Astrocyte (in vitro differentiated cells and primary cell): ENCODE measurements at regions not wholly inside any gene's neighbourhood (a gene's known extent, or its start where the extent isn't known, plus 50 kb on each side); places are given as distances from the start of the nearest gene placed in this dataset.
"Not testable (repeated sequence)": the region's sequence is repeated elsewhere in the genome, so short reads cannot be mapped to it uniquely, and the experiment has no call there.

Experiments used
- DNase-seq: peaks from one replicate; pipeline ENCODE4 v3.0.0-alpha.2; 2010; ENCODE audit warnings: low read depth
- FAIRE-seq: peaks from 2 replicates; lab custom pipeline; 2011; peaks lifted over from hg19 to GRCh38; lab: Jason Lieb, UNC
- H2AFZ ChIP-seq: 2 replicates; pipeline ENCODE4 v1.6.0; 2012; ENCODE audit warnings: low read depth, low read length, inconsistent platforms
- H3K27ac ChIP-seq: 2 replicates; pipeline ENCODE4 v1.5.1; 2011; ENCODE audit warnings: low read depth, low read length, inconsistent platforms
- H3K27me3 ChIP-seq: 2 replicates; pipeline ENCODE4 v1.6.0; 2011; ENCODE audit warnings: low read length, inconsistent platforms; ENCODE audit not compliant: insufficient read depth
- H3K36me3 ChIP-seq: 2 replicates; pipeline ENCODE4 v1.5.1; 2011; ENCODE audit warnings: low read length, inconsistent platforms; ENCODE audit not compliant: insufficient read depth
- H3K4me1 ChIP-seq: 2 replicates; pipeline ENCODE4 v1.5.1; 2011; ENCODE audit warnings: low read length, inconsistent platforms; ENCODE audit not compliant: insufficient read depth
- H3K4me2 ChIP-seq: 2 replicates; pipeline ENCODE4 v1.6.0; 2012; ENCODE audit warnings: low read length, inconsistent platforms
- H3K4me3 ChIP-seq: 2 replicates; pipeline ENCODE4 v1.5.1; 2011; ENCODE audit warnings: low read depth, mild to moderate bottlenecking, low read length, inconsistent platforms; ENCODE audit not compliant: insufficient read depth
- H3K79me2 ChIP-seq: 2 replicates; pipeline ENCODE4 v1.6.0; 2012; ENCODE audit warnings: mild to moderate bottlenecking, low read length, inconsistent platforms; ENCODE audit not compliant: insufficient read depth
- H3K9ac ChIP-seq: 2 replicates; pipeline ENCODE4 v1.6.0; 2012; ENCODE audit warnings: mild to moderate bottlenecking, low read length, inconsistent platforms
- H3K9me3 ChIP-seq: 2 replicates; pipeline ENCODE4 v1.5.1; 2012; ENCODE audit warnings: low read depth, mild to moderate bottlenecking, low read length, inconsistent platforms; ENCODE audit not compliant: insufficient read depth
- H4K20me1 ChIP-seq: 2 replicates; pipeline ENCODE4 v1.6.0; 2012; ENCODE audit warnings: low read length, inconsistent platforms; ENCODE audit not compliant: insufficient read depth
- H3K27ac Mint-ChIP-seq: one replicate; pipeline ENCODE4 v1.8.0; 2021; ENCODE audit warnings: mild to moderate bottlenecking, mixed read lengths; ENCODE audit not compliant: unreplicated experiment
- H3K27me3 Mint-ChIP-seq: one replicate; pipeline ENCODE4 v1.8.0; 2021; ENCODE audit warnings: low read depth, mixed read lengths; ENCODE audit not compliant: unreplicated experiment
- H3K36me3 Mint-ChIP-seq: one replicate; pipeline ENCODE4 v1.8.0; 2021; ENCODE audit warnings: low read depth, mixed read lengths; ENCODE audit not compliant: unreplicated experiment
- H3K4me1 Mint-ChIP-seq: one replicate; pipeline ENCODE4 v1.8.0; 2021; ENCODE audit warnings: low read depth, mixed read lengths; ENCODE audit not compliant: unreplicated experiment
- H3K4me3 Mint-ChIP-seq: one replicate; pipeline ENCODE4 v1.8.0; 2021; ENCODE audit warnings: mild to moderate bottlenecking, moderate library complexity, mixed read lengths; ENCODE audit not compliant: unreplicated experiment
- H3K9me3 Mint-ChIP-seq: one replicate; pipeline ENCODE4 v1.8.0; 2021; ENCODE audit warnings: mild to moderate bottlenecking, mixed read lengths; ENCODE audit not compliant: unreplicated experiment
- CTCF ChIP-seq: IDR thresholded peaks from 2 replicates; pipeline ENCODE4 v1.5.1; 2011; ENCODE audit warnings: low read depth, mild to moderate bottlenecking, inconsistent platforms, low read length, moderate library complexity; ENCODE audit not compliant: insufficient read depth
- EZH2 ChIP-seq: IDR thresholded peaks from 2 replicates; pipeline ENCODE4 v1.6.1; 2012; ENCODE audit warnings: mild to moderate bottlenecking, low read length, inconsistent platforms; ENCODE audit not compliant: insufficient read depth

- H3K4me1 ChIP-seq, result no peaks in the 10 kb centered on the region
- Mint-ChIP-seq H3K36me3 (no peaks in the 10 kb centered on the region), H3K4me1 (peaks cover 5% of the 10 kb centered on the region), H3K27ac (peak overlapping the region; percentile 26), H3K4me3 (no peak overlapping the region), H3K9me3 (no peaks in the 10 kb centered on the region), H3K27me3 (peaks cover 2% of the 10 kb centered on the region)
- H3K4me3 ChIP-seq, result no peak overlapping the region
- no peak overlapping the region for H2AFZ ChIP-seq
- no peaks in the 10 kb centered on the region for H3K27me3 ChIP-seq
- H3K4me2 ChIP-seq, result no peak overlapping the region
- DNase-seq (no peak), FAIRE-seq (peak; percentile 93)
- H3K27ac ChIP-seq, result no peak overlapping the region
- no peaks in the 10 kb centered on the region for H3K79me2 ChIP-seq
- H3K9ac ChIP-seq, result no peak overlapping the region
- H4K20me1 ChIP-seq, result no peaks in the 10 kb centered on the region
- H3K9me3 ChIP-seq, result no peaks in the 10 kb centered on the region
- no peaks in the 10 kb centered on the region for H3K36me3 ChIP-seq
- TF ChIP-seq CTCF, result no peak
- TF ChIP-seq EZH2, result no peak
These were observed 408.9 kb downstream of the NAP1L3 start for GRCh38 chrX:93264261-93265002.

GRCh38 chrX:93259029-93259428 lies 414.3 kb downstream of the NAP1L3 start:
- Histone ChIP-seq H3K36me3 (no peaks in the 10 kb centered on the region), H4K20me1 (no peaks in the 10 kb centered on the region), H3K4me3 (no peak overlapping the region), H3K4me1 (no peaks in the 10 kb centered on the region), H3K9ac (no peak overlapping the region), H3K27ac (no peak overlapping the region), H3K27me3 (no peaks in the 10 kb centered on the region), H3K4me2 (no peak overlapping the region), H3K9me3 (no peaks in the 10 kb centered on the region), H2AFZ (no peak overlapping the region), H3K79me2 (no peaks in the 10 kb centered on the region)
- no peak for DNase-seq
- H3K4me3 Mint-ChIP-seq, result no peak overlapping the region
- no peaks in the 10 kb centered on the region for H3K9me3 Mint-ChIP-seq
- FAIRE-seq, result no peak
- H3K27ac Mint-ChIP-seq, result no peak overlapping the region
- H3K27me3 Mint-ChIP-seq, result no peaks in the 10 kb centered on the region
- no peaks in the 10 kb centered on the region for H3K36me3 Mint-ChIP-seq
- TF ChIP-seq CTCF (no peak), EZH2 (no peak)
- H3K4me1 Mint-ChIP-seq, result no peaks in the 10 kb centered on the region

GRCh38 chrX:93242897-93243296 lies 430.5 kb downstream of the NAP1L3 start:
- Histone ChIP-seq H3K4me1 (no peaks in the 10 kb centered on the region), H3K27ac (no peak overlapping the region), H3K4me3 (no peak overlapping the region), H3K36me3 (no peaks in the 10 kb centered on the region), H3K79me2 (no peaks in the 10 kb centered on the region), H3K9me3 (no peaks in the 10 kb centered on the region), H4K20me1 (no peaks in the 10 kb centered on the region), H3K27me3 (no peaks in the 10 kb centered on the region), H3K4me2 (no peak overlapping the region), H3K9ac (no peak overlapping the region), H2AFZ (no peak overlapping the region)
- Mint-ChIP-seq H3K36me3 (no peaks in the 10 kb centered on the region), H3K4me1 (no peaks in the 10 kb centered on the region), H3K9me3 (no peaks in the 10 kb centered on the region), H3K27me3 (no peaks in the 10 kb centered on the region), H3K4me3 (no peak overlapping the region), H3K27ac (no peak overlapping the region)
- DNase-seq (no peak), FAIRE-seq (no peak)
- TF ChIP-seq CTCF (no peak), EZH2 (no peak)

- FAIRE-seq, result not testable (repeated sequence)
These were observed 437.7 kb downstream of the NAP1L3 start for GRCh38 chrX:93235494-93236256.

More at GRCh38 chrX:93235494-93236256, 437.7 kb downstream of the NAP1L3 start:
- not testable (repeated sequence) for H3K36me3 Mint-ChIP-seq, H3K9ac ChIP-seq, H2AFZ ChIP-seq, H3K27ac ChIP-seq, H3K9me3 ChIP-seq, H3K4me2 ChIP-seq, H3K9me3 Mint-ChIP-seq, H4K20me1 ChIP-seq, H3K27me3 ChIP-seq, H3K4me3 Mint-ChIP-seq, H3K79me2 ChIP-seq, H3K4me1 ChIP-seq, H3K36me3 ChIP-seq, H3K27ac Mint-ChIP-seq, H3K4me3 ChIP-seq, DNase-seq, H3K4me1 Mint-ChIP-seq, H3K27me3 Mint-ChIP-seq
